ENCODE measurements at regions not wholly inside any gene's neighbourhood (a gene's known extent, or its start where the extent isn't known, plus 50 kb on each side); places are given as distances from the start of the nearest gene placed in this dataset.

DNA sequence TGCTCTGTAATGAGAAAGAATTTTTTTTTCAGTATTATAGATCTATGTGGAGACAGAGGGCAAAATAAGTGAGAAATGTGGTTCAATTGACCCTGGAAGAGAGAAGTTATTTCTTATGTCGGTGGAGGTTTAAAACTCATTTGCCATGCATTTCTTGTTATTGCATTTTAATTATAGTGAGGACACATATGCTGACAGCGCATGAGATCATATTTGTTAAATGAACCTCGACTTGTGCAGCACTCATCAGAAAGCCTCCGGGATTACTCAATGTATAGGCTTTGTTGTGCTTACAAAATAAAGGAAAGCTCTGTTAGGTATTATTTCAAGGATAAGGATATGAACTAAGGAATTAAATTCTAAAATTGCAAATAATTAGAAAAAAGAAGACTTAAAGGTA lies 915.1 kb upstream of the MAP3K7 start:
- TF ChIP-seq, protein P1, sequence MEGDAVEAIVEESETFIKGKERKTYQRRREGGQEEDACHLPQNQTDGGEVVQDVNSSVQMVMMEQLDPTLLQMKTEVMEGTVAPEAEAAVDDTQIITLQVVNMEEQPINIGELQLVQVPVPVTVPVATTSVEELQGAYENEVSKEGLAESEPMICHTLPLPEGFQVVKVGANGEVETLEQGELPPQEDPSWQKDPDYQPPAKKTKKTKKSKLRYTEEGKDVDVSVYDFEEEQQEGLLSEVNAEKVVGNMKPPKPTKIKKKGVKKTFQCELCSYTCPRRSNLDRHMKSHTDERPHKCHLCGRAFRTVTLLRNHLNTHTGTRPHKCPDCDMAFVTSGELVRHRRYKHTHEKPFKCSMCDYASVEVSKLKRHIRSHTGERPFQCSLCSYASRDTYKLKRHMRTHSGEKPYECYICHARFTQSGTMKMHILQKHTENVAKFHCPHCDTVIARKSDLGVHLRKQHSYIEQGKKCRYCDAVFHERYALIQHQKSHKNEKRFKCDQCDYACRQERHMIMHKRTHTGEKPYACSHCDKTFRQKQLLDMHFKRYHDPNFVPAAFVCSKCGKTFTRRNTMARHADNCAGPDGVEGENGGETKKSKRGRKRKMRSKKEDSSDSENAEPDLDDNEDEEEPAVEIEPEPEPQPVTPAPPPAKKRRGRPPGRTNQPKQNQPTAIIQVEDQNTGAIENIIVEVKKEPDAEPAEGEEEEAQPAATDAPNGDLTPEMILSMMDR (IDR thresholded peaks at IDR 0.05) = no peak
- TF ChIP-seq POLR2A (IDR thresholded peaks at IDR 0.05) = no peak
